Neural progenitor cell (in vitro differentiated cells): ENCODE measurements at regions not wholly inside any gene's neighbourhood (a gene's known extent, or its start where the extent isn't known, plus 50 kb on each side); places are given as distances from the start of the nearest gene placed in this dataset.

Source experiments
- DNase-seq: peaks from one replicate; pipeline ENCODE4 v3.0.0-alpha.2; 2016; ENCODE audit warnings: low spot score
- H2AFZ ChIP-seq: fragments of 200-600 bp; sonication (generic); replicated peaks from 2 replicates; pipeline ENCODE4 v1.6.1; 2016; ENCODE audit warnings: antibody characterized with exemption
- H3F3A ChIP-seq: fragments of 200-600 bp; sonication (generic); 2 replicates; pipeline ENCODE4 v1.6.1; 2016; ENCODE audit warnings: antibody characterized with exemption, low read depth
- H3K27ac ChIP-seq: fragments of 200-600 bp; sonication (generic); 2 replicates; pipeline ENCODE4 v1.5.1; 2016; ENCODE audit warnings: mild to moderate bottlenecking
- H3K27me3 ChIP-seq: fragments of 200-600 bp; sonication (generic); 2 replicates; pipeline ENCODE4 v1.6.1; 2016; ENCODE audit warnings: mild to moderate bottlenecking, moderate library complexity
- H3K36me3 ChIP-seq: fragments of 200-600 bp; sonication (generic); 2 replicates; pipeline ENCODE4 v1.5.1; 2016
- H3K4me1 ChIP-seq: fragments of 200-600 bp; sonication (generic); 2 replicates; pipeline ENCODE4 v1.6.1; 2016; ENCODE audit warnings: mixed run types
- H3K4me2 ChIP-seq: fragments of 200-600 bp; sonication (generic); 2 replicates; pipeline ENCODE4 v1.6.1; 2016
- H3K4me3 ChIP-seq: fragments of 200-600 bp; sonication (generic); 2 replicates; pipeline ENCODE4 v1.5.1; 2016
- H3K79me2 ChIP-seq: fragments of 200-600 bp; sonication (generic); 2 replicates; pipeline ENCODE4 v1.6.1; 2016; ENCODE audit warnings: low read depth
- H3K9ac ChIP-seq: fragments of 200-600 bp; sonication (generic); 2 replicates; pipeline ENCODE4 v1.6.1; 2016
- H3K9me3 ChIP-seq: fragments of 200-600 bp; sonication (generic); 2 replicates; pipeline ENCODE4 v1.5.1; 2016; ENCODE audit warnings: low read depth
- H4K20me1 ChIP-seq: fragments of 200-600 bp; sonication (generic); 2 replicates; pipeline ENCODE4 v1.6.1; 2016; ENCODE audit warnings: low read depth
- H3K27ac Mint-ChIP-seq: 3 replicates; pipeline ENCODE4 v1.8.0; 2021; ENCODE audit warnings: mixed read lengths
- H3K27me3 Mint-ChIP-seq: 2 replicates; pipeline ENCODE4 v1.8.0; 2022; ENCODE audit warnings: low read depth, mild to moderate bottlenecking, inconsistent platforms, moderate library complexity, mixed read lengths; ENCODE audit not compliant: insufficient read depth
- H3K36me3 Mint-ChIP-seq: 3 replicates; pipeline ENCODE4 v1.8.0; 2021; ENCODE audit warnings: mixed read lengths
- H3K4me1 Mint-ChIP-seq: 3 replicates; pipeline ENCODE4 v1.8.0; 2021; ENCODE audit warnings: mixed read lengths
- H3K4me3 Mint-ChIP-seq: 3 replicates; pipeline ENCODE4 v1.8.0; 2021; ENCODE audit warnings: mild to moderate bottlenecking, moderate library complexity, mixed read lengths
- H3K9me3 Mint-ChIP-seq: 3 replicates; pipeline ENCODE4 v1.8.0; 2020; ENCODE audit warnings: mixed read lengths
- CTCF ChIP-seq: fragments of 200-600 bp; sonication (generic); IDR thresholded peaks from 2 replicates; pipeline ENCODE4 v1.5.1; 2017; ENCODE audit warnings: antibody characterized with exemption, mild to moderate bottlenecking
- EZH2 ChIP-seq: fragments of 200-600 bp; sonication (generic); IDR thresholded peaks from 2 replicates; pipeline ENCODE4 v1.6.1; 2017; ENCODE audit warnings: antibody characterized with exemption, mild to moderate bottlenecking, moderate library complexity
- EZH2phosphoT487 ChIP-seq: fragments of 200-600 bp; sonication (generic); IDR thresholded peaks from 2 replicates; pipeline ENCODE4 v1.6.1; 2017; ENCODE audit warnings: antibody characterized with exemption

- Histone ChIP-seq H3K79me2 (no peaks in the 10 kb centered on the region), H3K4me1 (no peaks in the 10 kb centered on the region), H3K4me2 (no peak overlapping the region), H3K27me3 (no peaks in the 10 kb centered on the region), H3K36me3 (no peaks in the 10 kb centered on the region), H4K20me1 (no peaks in the 10 kb centered on the region), H3F3A (no peaks in the 10 kb centered on the region), H3K4me3 (no peak overlapping the region), H2AFZ (peak overlapping the region; percentile 63), H3K9ac (no peak overlapping the region), H3K27ac (no peak overlapping the region), H3K9me3 (peaks cover 3% of the 10 kb centered on the region)
- no peaks in the 10 kb centered on the region for H3K4me1 Mint-ChIP-seq
- TF ChIP-seq EZH2 (no peak), EZH2phosphoT487 (no peak), CTCF (no peak)
- no peak overlapping the region for H3K4me3 Mint-ChIP-seq
- H3K27ac Mint-ChIP-seq = no peak overlapping the region
- peaks cover 7% of the 10 kb centered on the region for H3K9me3 Mint-ChIP-seq
- DNase-seq = no peak
- H3K27me3 Mint-ChIP-seq = no peaks in the 10 kb centered on the region
- no peaks in the 10 kb centered on the region for H3K36me3 Mint-ChIP-seq
Measured at GRCh38 chr13:104447348-104447747, 1381.1 kb upstream of the SLC10A2 start.

GRCh38 chr13:104442536-104442935 is 1376.3 kb upstream of the SLC10A2 start:
- no peak for TF ChIP-seq EZH2phosphoT487
- no peak overlapping the region for H3K27ac ChIP-seq
- no peaks in the 10 kb centered on the region for H3K79me2 ChIP-seq
- Mint-ChIP-seq H3K27me3 (no peaks in the 10 kb centered on the region), H3K36me3 (no peaks in the 10 kb centered on the region), H3K4me3 (no peak overlapping the region), H3K27ac (no peak overlapping the region), H3K4me1 (peaks cover 3% of the 10 kb centered on the region), H3K9me3 (peaks cover 3% of the 10 kb centered on the region)
- no peaks in the 10 kb centered on the region for H3K27me3 ChIP-seq
- H3K36me3 ChIP-seq = no peaks in the 10 kb centered on the region
- H3K9me3 ChIP-seq = no peaks in the 10 kb centered on the region
- no peak overlapping the region for H3K9ac ChIP-seq
- H3F3A ChIP-seq = no peaks in the 10 kb centered on the region
- no peak for DNase-seq
- no peak overlapping the region for H3K4me3 ChIP-seq
- H4K20me1 ChIP-seq = no peaks in the 10 kb centered on the region
- H3K4me2 ChIP-seq = no peak overlapping the region
- no peak overlapping the region for H2AFZ ChIP-seq
- no peaks in the 10 kb centered on the region for H3K4me1 ChIP-seq

GRCh38 chr13:104436555-104436954 is 1370.3 kb upstream of the SLC10A2 start:
- Mint-ChIP-seq H3K27me3 (no peaks in the 10 kb centered on the region), H3K4me1 (peaks cover 3% of the 10 kb centered on the region), H3K9me3 (no peaks in the 10 kb centered on the region), H3K4me3 (no peak overlapping the region), H3K36me3 (no peaks in the 10 kb centered on the region), H3K27ac (no peak overlapping the region)
- no peak overlapping the region for H2AFZ ChIP-seq
- no peaks in the 10 kb centered on the region for H3K4me1 ChIP-seq
- H3K9ac ChIP-seq = no peak overlapping the region
- H3K27me3 ChIP-seq = no peaks in the 10 kb centered on the region
- DNase-seq = no peak
- TF ChIP-seq EZH2 (no peak), EZH2phosphoT487 (no peak), CTCF (no peak)
- no peak overlapping the region for H3K27ac ChIP-seq
- no peak overlapping the region for H3K4me3 ChIP-seq
- H4K20me1 ChIP-seq = no peaks in the 10 kb centered on the region
- no peaks in the 10 kb centered on the region for H3K36me3 ChIP-seq
- H3K9me3 ChIP-seq = no peaks in the 10 kb centered on the region
- no peak overlapping the region for H3K4me2 ChIP-seq
- no peaks in the 10 kb centered on the region for H3F3A ChIP-seq
- no peaks in the 10 kb centered on the region for H3K79me2 ChIP-seq

GRCh38 chr13:104431895-104432294 is 1365.7 kb upstream of the SLC10A2 start:
- H3K79me2 ChIP-seq = no peaks in the 10 kb centered on the region
- H3K4me1 Mint-ChIP-seq = no peaks in the 10 kb centered on the region
- H3K4me1 ChIP-seq = no peaks in the 10 kb centered on the region
- H3K27me3 ChIP-seq = no peaks in the 10 kb centered on the region
- H3K36me3 Mint-ChIP-seq = no peaks in the 10 kb centered on the region
- H3K9ac ChIP-seq = no peak overlapping the region
- no peak overlapping the region for H2AFZ ChIP-seq
- H3K27me3 Mint-ChIP-seq = no peaks in the 10 kb centered on the region
- no peak overlapping the region for H3K27ac ChIP-seq
- no peak for TF ChIP-seq CTCF
- TF ChIP-seq EZH2 = no peak
- TF ChIP-seq EZH2phosphoT487 = no peak
- no peaks in the 10 kb centered on the region for H3K9me3 Mint-ChIP-seq
- no peak overlapping the region for H3K4me2 ChIP-seq
- no peak for DNase-seq
- H3K4me3 Mint-ChIP-seq = no peak overlapping the region
- H3K36me3 ChIP-seq = no peaks in the 10 kb centered on the region
- H3K9me3 ChIP-seq = no peaks in the 10 kb centered on the region
- H3F3A ChIP-seq = no peaks in the 10 kb centered on the region
- H3K27ac Mint-ChIP-seq = no peak overlapping the region
- H4K20me1 ChIP-seq = no peaks in the 10 kb centered on the region
- no peak overlapping the region for H3K4me3 ChIP-seq
